Thoracic aorta (tissue), 2 donors: ENCODE measurements at regions not wholly inside any gene's neighbourhood (a gene's known extent, or its start where the extent isn't known, plus 50 kb on each side); places are given as distances from the start of the nearest gene placed in this dataset.

Source experiments
- ATAC-seq: fragments of 150-250 bp; one replicate; pipeline ENCODE4 v1.8.0; 2017; ENCODE audit warnings: low read depth; ENCODE audit not compliant: insufficient number of reproducible peaks, low FRiP score
- DNase-seq: peaks from one replicate; pipeline ENCODE4 v3.0.0-alpha.2; 2020; ENCODE audit warnings: low spot score
- H3K27ac ChIP-seq, 2 donors: fragments of 200-600 bp; sonication (generic); 1 replicate in 1 of 2; 2 replicates in 1 of 2; pipeline ENCODE4 v1.5.1; 2016; ENCODE audit warnings: mild to moderate bottlenecking in 2 of 2, moderate library complexity in 2 of 2
- H3K27me3 ChIP-seq: fragments of 200-600 bp; sonication (generic); replicated peaks from 2 replicates; pipeline ENCODE4 v1.6.0; 2016; ENCODE audit warnings: mild to moderate bottlenecking; ENCODE audit not compliant: insufficient read depth
- H3K36me3 ChIP-seq: fragments of 200-600 bp; sonication (generic); one replicate; pipeline ENCODE4 v1.5.1; 2016
- H3K4me1 ChIP-seq, 2 donors: fragments of 200-600 bp; sonication (generic); 1 replicate in 1 of 2; 2 replicates in 1 of 2; pipeline versions ENCODE4 v1.5.1 to v1.6.0; 2016; ENCODE audit warnings: low read depth in 2 of 2, mild to moderate bottlenecking in 1 of 2; ENCODE audit not compliant: control insufficient read depth in 1 of 2
- H3K4me3 ChIP-seq: fragments of 200-600 bp; sonication (generic); 2 replicates; pipeline ENCODE4 v1.5.1; 2016; ENCODE audit warnings: mild to moderate bottlenecking
- H3K9me3 ChIP-seq: fragments of 200-600 bp; sonication (generic); 2 replicates; pipeline ENCODE4 v1.5.1; 2016
- TF ChIP-seq, protein P1 (sequence below): fragments of 200-600 bp; sonication (generic); IDR thresholded peaks from one replicate; pipeline ENCODE4 v1.5.1; 2019; ENCODE audit warnings: antibody characterized with exemption

DNA sequence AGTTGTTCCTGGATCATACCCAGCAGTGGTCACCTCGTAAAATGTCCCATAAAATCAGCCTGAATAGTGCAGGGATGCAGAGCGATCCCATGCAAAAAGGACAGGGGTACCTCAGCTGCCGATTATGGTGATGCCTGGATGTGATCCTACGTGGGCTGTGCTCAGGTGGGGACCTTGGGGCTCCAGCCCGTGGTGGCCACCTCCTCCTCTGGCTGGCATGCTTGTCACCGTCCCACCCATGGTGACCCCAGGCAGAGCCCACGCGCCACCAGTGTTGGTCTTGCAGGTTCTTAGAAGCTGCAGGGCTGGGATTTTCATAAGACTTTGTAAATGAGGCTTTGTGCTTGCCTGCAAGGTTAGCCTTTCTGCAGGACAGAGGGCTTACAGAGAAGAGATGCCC, 97.2 kb downstream of the GLRX3 start:
- Histone ChIP-seq H3K36me3 (no peaks in the 10 kb centered on the region), H3K4me3 (no peak overlapping the region), H3K27ac (no peak overlapping the region), H3K27me3 (no peaks in the 10 kb centered on the region), H3K4me1 (no peaks in the 10 kb centered on the region), H3K9me3 (no peaks in the 10 kb centered on the region)
- DNase-seq (no peak), ATAC-seq (no peak)
- TF ChIP-seq, protein P1, sequence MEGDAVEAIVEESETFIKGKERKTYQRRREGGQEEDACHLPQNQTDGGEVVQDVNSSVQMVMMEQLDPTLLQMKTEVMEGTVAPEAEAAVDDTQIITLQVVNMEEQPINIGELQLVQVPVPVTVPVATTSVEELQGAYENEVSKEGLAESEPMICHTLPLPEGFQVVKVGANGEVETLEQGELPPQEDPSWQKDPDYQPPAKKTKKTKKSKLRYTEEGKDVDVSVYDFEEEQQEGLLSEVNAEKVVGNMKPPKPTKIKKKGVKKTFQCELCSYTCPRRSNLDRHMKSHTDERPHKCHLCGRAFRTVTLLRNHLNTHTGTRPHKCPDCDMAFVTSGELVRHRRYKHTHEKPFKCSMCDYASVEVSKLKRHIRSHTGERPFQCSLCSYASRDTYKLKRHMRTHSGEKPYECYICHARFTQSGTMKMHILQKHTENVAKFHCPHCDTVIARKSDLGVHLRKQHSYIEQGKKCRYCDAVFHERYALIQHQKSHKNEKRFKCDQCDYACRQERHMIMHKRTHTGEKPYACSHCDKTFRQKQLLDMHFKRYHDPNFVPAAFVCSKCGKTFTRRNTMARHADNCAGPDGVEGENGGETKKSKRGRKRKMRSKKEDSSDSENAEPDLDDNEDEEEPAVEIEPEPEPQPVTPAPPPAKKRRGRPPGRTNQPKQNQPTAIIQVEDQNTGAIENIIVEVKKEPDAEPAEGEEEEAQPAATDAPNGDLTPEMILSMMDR, result no peak

DNA sequence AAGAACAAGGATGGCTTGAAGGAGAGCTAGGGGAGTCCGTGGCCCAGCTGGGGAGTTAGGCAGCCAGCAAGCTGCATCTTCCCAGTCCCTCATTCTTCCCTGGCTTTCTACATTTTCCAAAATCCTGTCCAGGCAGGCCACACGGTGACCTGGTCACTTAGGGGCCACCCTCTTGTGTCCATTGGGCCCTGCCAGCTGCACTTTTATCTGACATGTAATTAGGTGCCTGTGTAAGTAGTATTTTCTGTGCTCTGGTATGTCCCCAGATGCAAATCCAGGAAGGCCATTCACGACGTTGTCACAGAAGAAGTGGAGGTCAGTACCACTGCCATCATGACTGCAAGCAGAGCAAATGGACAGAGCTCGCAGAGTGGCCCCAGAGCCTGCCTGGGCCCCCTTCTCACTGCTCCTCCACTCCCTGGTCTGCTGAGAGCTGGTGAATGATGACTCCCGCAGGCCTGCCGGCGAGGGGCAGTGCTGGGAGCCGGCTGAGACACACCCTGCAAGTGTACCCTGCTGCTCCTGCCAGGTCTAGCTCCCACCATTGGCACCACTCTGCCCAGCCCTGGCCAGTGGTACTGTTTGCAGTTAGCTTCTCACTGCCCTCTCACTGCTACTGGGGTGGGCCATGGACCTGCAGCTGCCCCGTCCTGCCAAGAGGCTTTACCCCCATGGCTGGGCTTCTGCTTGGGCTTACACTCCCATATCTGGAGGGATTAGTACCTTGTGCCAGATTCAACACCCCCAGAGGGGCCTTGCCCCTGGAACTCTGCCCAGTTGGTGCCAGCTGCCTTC, 98.2 kb downstream of the GLRX3 start:
- Histone ChIP-seq H3K36me3 (no peaks in the 10 kb centered on the region), H3K9me3 (no peaks in the 10 kb centered on the region), H3K27me3 (no peaks in the 10 kb centered on the region), H3K4me3 (no peak overlapping the region), H3K4me1 (no peaks in the 10 kb centered on the region), H3K27ac (no peak overlapping the region)
- ATAC-seq (no peak), DNase-seq (no peak)
- TF ChIP-seq, protein P1, result no peak

DNA sequence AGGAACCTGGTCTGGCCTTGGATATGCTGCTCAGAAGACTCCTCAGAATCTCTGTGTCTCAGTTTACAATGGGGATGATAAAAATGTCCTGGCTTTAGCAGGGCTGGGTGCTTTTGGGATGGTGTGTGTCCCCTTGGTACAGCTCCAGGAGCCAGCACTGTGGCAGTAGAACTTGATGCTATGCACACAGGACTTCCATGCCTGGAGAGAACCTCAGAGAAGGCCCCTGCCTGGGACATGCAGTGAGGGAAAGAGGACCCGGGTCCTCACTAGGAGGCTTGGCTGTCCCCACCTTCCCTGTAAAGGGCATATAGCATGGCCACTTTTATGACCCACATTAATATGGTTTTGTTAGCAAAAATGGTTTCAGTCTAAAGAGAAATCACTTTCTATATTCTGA, 100.5 kb downstream of the GLRX3 start:
- no peak for DNase-seq
- Histone ChIP-seq H3K27me3 (no peaks in the 10 kb centered on the region), H3K9me3 (peaks cover 3% of the 10 kb centered on the region), H3K4me3 (no peak overlapping the region), H3K36me3 (no peaks in the 10 kb centered on the region), H3K4me1 (no peaks in the 10 kb centered on the region), H3K27ac (no peak overlapping the region)
- no peak for ATAC-seq
- TF ChIP-seq, protein P1, result no peak

DNA sequence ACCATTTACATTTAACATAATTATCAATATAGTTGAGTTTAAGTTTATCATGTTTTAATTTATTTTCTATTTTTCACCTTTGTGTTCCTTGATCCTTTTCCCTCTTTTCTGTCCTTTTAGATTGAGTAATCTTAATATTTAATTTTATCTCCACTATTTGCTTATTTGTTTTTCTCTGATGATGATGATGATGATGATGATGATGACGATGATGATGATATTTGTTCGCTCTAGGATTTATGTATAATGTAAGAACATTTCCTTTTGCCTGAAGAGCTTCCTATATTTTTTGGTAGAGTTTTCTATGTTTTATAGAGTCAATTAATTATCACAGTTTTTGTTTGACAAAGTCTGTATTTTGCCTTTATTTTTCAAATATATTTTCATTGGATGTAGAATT, 104.2 kb downstream of the GLRX3 start:
- no peak for ATAC-seq
- H3K36me3 ChIP-seq, result no peaks in the 10 kb centered on the region
- TF ChIP-seq, protein P1, result no peak

DNA sequence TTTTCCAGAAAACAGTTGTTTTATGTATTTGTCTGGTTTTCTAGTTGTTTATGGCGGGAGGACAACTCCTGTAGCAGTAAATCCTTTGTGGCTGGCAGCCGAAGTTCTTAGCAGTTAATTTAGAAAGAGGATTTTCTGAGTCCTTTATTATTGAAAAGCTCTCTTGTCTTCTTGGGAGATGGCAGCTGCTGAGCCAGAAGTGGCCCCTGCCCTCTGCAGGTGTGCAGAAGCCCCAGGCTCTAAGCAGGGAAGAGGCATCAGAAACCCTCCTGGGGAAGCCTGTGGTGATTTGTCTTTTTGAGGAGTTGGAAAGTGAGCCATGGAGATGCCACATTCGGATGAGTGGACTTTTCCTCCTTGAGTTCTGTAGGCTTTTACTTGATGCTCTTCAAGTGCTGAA, 106.3 kb downstream of the GLRX3 start:
- no peaks in the 10 kb centered on the region for H3K4me1 ChIP-seq
- H3K9me3 ChIP-seq, result peaks cover 3% of the 10 kb centered on the region
- no peak overlapping the region for H3K27ac ChIP-seq
- TF ChIP-seq, protein P1, result no peak
- H3K4me3 ChIP-seq, result no peak overlapping the region
- H3K27me3 ChIP-seq, result no peaks in the 10 kb centered on the region
- ATAC-seq (no peak), DNase-seq (no peak)
- H3K36me3 ChIP-seq, result no peaks in the 10 kb centered on the region

More for the DNA sequence above, 104.2 kb downstream of the GLRX3 start:
- H3K4me3 ChIP-seq, result no peak overlapping the region
- peaks cover 3% of the 10 kb centered on the region for H3K9me3 ChIP-seq
- no peak overlapping the region for H3K27ac ChIP-seq
- no peaks in the 10 kb centered on the region for H3K27me3 ChIP-seq
- H3K4me1 ChIP-seq, result no peaks in the 10 kb centered on the region
- no peak for DNase-seq
